ENCODE measurements at regions not wholly inside any gene's neighbourhood (a gene's known extent, or its start where the extent isn't known, plus 50 kb on each side); places are given as distances from the start of the nearest gene placed in this dataset.

DNA sequence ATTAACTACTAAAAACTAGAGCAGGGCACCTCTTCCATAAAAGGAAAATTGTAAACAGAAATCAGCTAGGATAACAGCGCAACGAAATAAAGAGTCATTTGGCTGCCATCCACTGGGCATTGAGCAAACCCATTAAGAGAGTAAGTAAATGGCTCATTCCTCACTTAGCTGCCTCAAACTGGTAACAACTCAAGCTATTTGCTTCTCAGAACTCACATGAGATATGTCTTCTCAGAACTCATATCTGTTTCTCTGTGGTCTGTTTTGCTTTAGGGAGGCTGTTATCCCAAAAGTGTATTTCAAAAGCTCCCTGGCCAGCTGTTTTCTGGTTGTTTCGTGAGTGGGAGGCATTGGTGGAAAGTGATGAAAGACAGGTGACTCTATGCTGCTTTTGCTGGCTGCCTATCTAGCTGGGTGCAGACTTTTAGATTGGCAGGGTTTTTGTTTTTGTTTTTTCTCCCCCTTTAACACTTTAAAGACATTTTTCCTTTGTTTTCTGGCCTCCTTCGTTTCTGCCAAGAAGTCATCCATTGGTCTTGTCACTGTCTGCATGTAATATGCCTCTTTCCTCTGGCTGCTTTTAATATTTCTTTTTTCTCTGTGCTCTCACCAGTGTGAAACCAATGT, 269.2 kb upstream of the RGS18 start:
- FAIRE-seq (no peak), DNase-seq (peak in 1 of 5 donors; percentile 21)
- intact Hi-C loops (cut with DNase I), result no loop called here
- H3K9ac ChIP-seq (ENCODE audit: low read length in 3 of 3), result no peak overlapping the region
- no peaks in the 10 kb centered on the region for H3K27me3 ChIP-seq (ENCODE audit: control insufficient read depth, insufficient read depth, low read length)
- no peak overlapping the region for H3K27ac ChIP-seq (ENCODE audit: low read depth in 2 of 2, low read length in 2 of 2)
- H3K36me3 ChIP-seq (ENCODE audit: control insufficient read depth in 2 of 3, insufficient read depth in 3 of 3, low read length in 3 of 3), result no peaks in the 10 kb centered on the region
- TF ChIP-seq, protein P1, sequence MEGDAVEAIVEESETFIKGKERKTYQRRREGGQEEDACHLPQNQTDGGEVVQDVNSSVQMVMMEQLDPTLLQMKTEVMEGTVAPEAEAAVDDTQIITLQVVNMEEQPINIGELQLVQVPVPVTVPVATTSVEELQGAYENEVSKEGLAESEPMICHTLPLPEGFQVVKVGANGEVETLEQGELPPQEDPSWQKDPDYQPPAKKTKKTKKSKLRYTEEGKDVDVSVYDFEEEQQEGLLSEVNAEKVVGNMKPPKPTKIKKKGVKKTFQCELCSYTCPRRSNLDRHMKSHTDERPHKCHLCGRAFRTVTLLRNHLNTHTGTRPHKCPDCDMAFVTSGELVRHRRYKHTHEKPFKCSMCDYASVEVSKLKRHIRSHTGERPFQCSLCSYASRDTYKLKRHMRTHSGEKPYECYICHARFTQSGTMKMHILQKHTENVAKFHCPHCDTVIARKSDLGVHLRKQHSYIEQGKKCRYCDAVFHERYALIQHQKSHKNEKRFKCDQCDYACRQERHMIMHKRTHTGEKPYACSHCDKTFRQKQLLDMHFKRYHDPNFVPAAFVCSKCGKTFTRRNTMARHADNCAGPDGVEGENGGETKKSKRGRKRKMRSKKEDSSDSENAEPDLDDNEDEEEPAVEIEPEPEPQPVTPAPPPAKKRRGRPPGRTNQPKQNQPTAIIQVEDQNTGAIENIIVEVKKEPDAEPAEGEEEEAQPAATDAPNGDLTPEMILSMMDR (IDR thresholded peaks at IDR 0.05; ENCODE audit: borderline replicate concordance, extremely low read depth, insufficient read depth), result no peak
- no peak overlapping the region for H3K4me3 ChIP-seq (ENCODE audit: low read length in 3 of 3)
- H3K4me1 ChIP-seq (ENCODE audit: control insufficient read depth in 2 of 3, insufficient read depth in 2 of 3, low read depth in 1 of 3, low read length in 3 of 3), result no peaks in the 10 kb centered on the region
- no peaks in the 10 kb centered on the region for H3K9me3 ChIP-seq (ENCODE audit: control insufficient read depth in 2 of 3, insufficient read depth in 1 of 3, low read length in 3 of 3)

DNA sequence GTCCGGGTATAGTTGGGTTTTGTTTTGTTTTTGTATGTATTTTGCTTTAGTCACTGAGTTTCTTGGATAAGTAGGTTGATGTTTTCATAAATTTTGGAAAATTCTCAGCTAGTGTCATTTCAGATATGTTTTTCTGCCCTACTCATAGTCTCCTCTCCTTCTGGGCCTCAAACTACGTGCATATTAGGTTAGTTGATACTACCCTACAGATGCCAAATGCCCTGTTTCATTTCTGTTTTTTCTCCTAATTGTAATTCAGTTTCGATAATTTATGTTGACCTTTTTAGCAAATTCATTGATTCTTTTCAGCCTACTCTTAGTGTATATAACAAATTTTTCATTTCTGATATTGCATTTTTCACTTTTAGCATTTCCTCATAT, 268.6 kb upstream of the RGS18 start:
- no peaks in the 10 kb centered on the region for H3K36me3 ChIP-seq (ENCODE audit: control insufficient read depth in 2 of 3, insufficient read depth in 3 of 3, low read length in 3 of 3)
- FAIRE-seq (no peak), DNase-seq (no peak)
- intact Hi-C loops (cut with DNase I), result no loop called here
- no peak overlapping the region for H3K9ac ChIP-seq (ENCODE audit: low read length in 3 of 3)
- H3K27ac ChIP-seq (ENCODE audit: low read depth in 2 of 2, low read length in 2 of 2), result no peak overlapping the region
- H3K27me3 ChIP-seq (ENCODE audit: control insufficient read depth, insufficient read depth, low read length), result no peaks in the 10 kb centered on the region
- H3K4me1 ChIP-seq (ENCODE audit: control insufficient read depth in 2 of 3, insufficient read depth in 2 of 3, low read depth in 1 of 3, low read length in 3 of 3), result no peaks in the 10 kb centered on the region
- TF ChIP-seq, protein P1 (IDR thresholded peaks at IDR 0.05; ENCODE audit: borderline replicate concordance, extremely low read depth, insufficient read depth), result no peak
- no peaks in the 10 kb centered on the region for H3K9me3 ChIP-seq (ENCODE audit: control insufficient read depth in 2 of 3, insufficient read depth in 1 of 3, low read length in 3 of 3)
- no peak overlapping the region for H3K4me3 ChIP-seq (ENCODE audit: low read length in 3 of 3)

DNA sequence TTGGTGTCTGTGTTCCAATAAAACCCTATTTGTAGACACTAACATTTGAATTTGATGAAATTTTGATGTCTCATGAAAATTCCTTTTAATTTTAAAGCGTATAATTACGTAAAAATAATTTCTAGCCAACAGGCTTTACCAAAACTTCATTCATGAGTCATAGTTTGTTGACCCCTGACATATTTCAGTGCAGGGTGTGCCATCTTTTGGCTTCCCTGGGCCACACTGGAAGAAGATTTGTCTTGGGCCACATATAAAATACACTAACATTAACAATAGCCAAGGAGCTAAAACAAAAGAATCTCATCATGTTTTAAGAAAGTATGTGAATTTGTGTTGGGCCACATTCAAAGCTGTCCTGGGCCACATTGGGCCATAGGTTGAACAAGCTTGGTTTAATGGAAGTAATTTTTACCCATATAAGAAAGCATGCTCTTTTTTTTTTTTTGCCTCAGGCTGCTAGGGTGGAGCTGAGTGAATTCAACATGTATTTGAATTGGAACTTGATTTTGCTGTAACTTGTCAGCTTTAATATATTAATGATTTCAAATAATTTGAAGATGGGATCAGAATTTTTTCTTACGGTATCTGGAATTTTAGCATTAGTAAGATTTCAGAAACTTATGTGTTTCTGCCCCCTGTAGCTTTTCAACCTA, 267.7 kb upstream of the RGS18 start:
- TF ChIP-seq, protein P1 (IDR thresholded peaks at IDR 0.05; ENCODE audit: borderline replicate concordance, extremely low read depth, insufficient read depth), result no peak
- no peak overlapping the region for H3K27ac ChIP-seq (ENCODE audit: low read depth in 2 of 2, low read length in 2 of 2)
- intact Hi-C loops (cut with DNase I), result no loop called here
- no peaks in the 10 kb centered on the region for H3K4me1 ChIP-seq (ENCODE audit: control insufficient read depth in 2 of 3, insufficient read depth in 2 of 3, low read depth in 1 of 3, low read length in 3 of 3)
- no peaks in the 10 kb centered on the region for H3K9me3 ChIP-seq (ENCODE audit: control insufficient read depth in 2 of 3, insufficient read depth in 1 of 3, low read length in 3 of 3)
- no peak overlapping the region for H3K9ac ChIP-seq (ENCODE audit: low read length in 3 of 3)
- no peaks in the 10 kb centered on the region for H3K36me3 ChIP-seq (ENCODE audit: control insufficient read depth in 2 of 3, insufficient read depth in 3 of 3, low read length in 3 of 3)
- no peak overlapping the region for H3K4me3 ChIP-seq (ENCODE audit: low read length in 3 of 3)
- DNase-seq (no peak), FAIRE-seq (no peak)
- H3K27me3 ChIP-seq (ENCODE audit: control insufficient read depth, insufficient read depth, low read length), result no peaks in the 10 kb centered on the region

Measured in kidney (tissue), 13 donors.